GM19468 (cell line): ENCODE measurements at regions not wholly inside any gene's neighbourhood (a gene's known extent, or its start where the extent isn't known, plus 50 kb on each side); places are given as distances from the start of the nearest gene placed in this dataset.

Experiments used
- ATAC-seq: cut with Tn5 transposase; IDR thresholded peaks from one replicate; pipeline ENCODE4 v1.9.1; 2021; ENCODE audit warnings: mild to moderate bottlenecking, moderate library complexity, moderate number of reproducible peaks; ENCODE audit not compliant: unreplicated experiment; ENCODE audit errors: extremely low read depth

- ATAC-seq, result no peak
These were observed 255.2 kb downstream of the RAD51AP2 start for GRCh38 chr2:17262854-17263569.

GRCh38 chr2:17259613-17260012, 258.6 kb downstream of the RAD51AP2 start:
- ATAC-seq, result no peak

GRCh38 chr2:17258861-17259260, 259.4 kb downstream of the RAD51AP2 start:
- no peak for ATAC-seq

GRCh38 chr2:17257189-17257909, 260.9 kb downstream of the RAD51AP2 start:
- ATAC-seq, result no peak

GRCh38 chr2:17255071-17255470, 263.2 kb downstream of the RAD51AP2 start:
- no peak for ATAC-seq

GRCh38 chr2:17254421-17254820, 263.8 kb downstream of the RAD51AP2 start:
- no peak for ATAC-seq

- ATAC-seq, result no peak
These were observed 266.0 kb downstream of the RAD51AP2 start for GRCh38 chr2:17252258-17252657.

GRCh38 chr2:17251171-17251570, 267.1 kb downstream of the RAD51AP2 start:
- no peak for ATAC-seq

GRCh38 chr2:17249249-17249648, 269.0 kb downstream of the RAD51AP2 start:
- ATAC-seq, result no peak

- ATAC-seq, result no peak
These were observed 272.3 kb downstream of the RAD51AP2 start for GRCh38 chr2:17245906-17246305.

- no peak for ATAC-seq
These were observed 275.3 kb downstream of the RAD51AP2 start for GRCh38 chr2:17242813-17243485.

- no peak for ATAC-seq
These were observed 278.7 kb downstream of the RAD51AP2 start for GRCh38 chr2:17239550-17239949.

GRCh38 chr2:17235167-17235566, 283.1 kb downstream of the RAD51AP2 start:
- no peak for ATAC-seq

GRCh38 chr2:17232776-17233556, 285.3 kb downstream of the RAD51AP2 start:
- ATAC-seq, result no peak

GRCh38 chr2:17231394-17231965, 286.8 kb downstream of the RAD51AP2 start:
- no peak for ATAC-seq

GRCh38 chr2:17229414-17229813, 288.8 kb downstream of the RAD51AP2 start:
- no peak for ATAC-seq

GRCh38 chr2:17228461-17228860, 289.8 kb downstream of the RAD51AP2 start:
- ATAC-seq, result no peak

- no peak for ATAC-seq
These were observed 290.4 kb downstream of the RAD51AP2 start for GRCh38 chr2:17227856-17228255.

GRCh38 chr2:17226941-17227490, 291.2 kb downstream of the RAD51AP2 start:
- ATAC-seq, result no peak

GRCh38 chr2:17223211-17223610, 295.0 kb downstream of the RAD51AP2 start:
- ATAC-seq, result no peak
